HG03097 (cell line): ENCODE measurements at regions not wholly inside any gene's neighbourhood (a gene's known extent, or its start where the extent isn't known, plus 50 kb on each side); places are given as distances from the start of the nearest gene placed in this dataset.

Experiments used
- ATAC-seq: cut with Tn5 transposase; IDR thresholded peaks from one replicate; pipeline ENCODE4 v1.9.1; 2021; ENCODE audit not compliant: unreplicated experiment, low FRiP score

DNA sequence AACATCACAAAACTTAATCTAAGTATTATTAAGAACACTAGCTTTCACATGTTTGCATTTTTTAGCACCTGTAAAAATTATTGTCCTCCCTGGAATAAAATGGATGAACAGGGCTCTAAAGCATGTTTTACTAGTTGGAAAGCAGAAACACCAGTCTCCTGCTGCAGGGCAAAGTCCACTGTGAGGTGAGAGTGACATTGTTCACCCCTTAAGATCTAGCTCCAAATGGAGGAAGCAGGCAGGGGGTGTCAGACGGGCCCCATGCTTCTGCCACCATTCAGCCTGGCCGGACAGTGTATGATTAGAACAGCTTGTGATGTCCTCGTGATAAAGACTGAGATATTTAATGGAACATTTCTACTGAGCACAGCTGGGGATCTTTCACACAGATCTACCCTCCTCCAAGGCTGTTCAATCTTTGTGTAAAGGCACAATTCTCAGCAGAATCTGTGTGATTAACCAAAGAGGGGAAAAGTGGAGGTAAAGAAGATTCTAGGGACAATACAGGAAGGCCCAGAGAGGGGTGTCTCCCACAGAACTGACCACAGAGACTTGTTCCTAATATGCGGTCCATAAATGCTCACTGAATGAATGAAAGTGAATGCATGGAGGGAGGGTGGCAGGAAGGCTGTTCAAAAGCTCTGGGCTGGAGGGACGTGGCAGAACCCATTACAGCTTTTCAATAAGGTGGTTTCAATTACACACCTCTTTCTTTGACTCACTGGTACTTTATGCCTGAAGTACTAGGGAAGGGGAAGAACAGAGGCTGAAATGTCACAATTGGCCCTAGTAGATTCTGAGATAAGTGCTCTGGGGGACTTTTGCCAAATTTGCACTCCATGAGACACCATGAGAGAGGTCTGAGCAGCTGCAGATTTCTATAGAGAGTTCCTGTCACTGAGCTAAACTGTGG, 239.1 kb upstream of the ARHGAP20 start:
- ATAC-seq = no peak

DNA sequence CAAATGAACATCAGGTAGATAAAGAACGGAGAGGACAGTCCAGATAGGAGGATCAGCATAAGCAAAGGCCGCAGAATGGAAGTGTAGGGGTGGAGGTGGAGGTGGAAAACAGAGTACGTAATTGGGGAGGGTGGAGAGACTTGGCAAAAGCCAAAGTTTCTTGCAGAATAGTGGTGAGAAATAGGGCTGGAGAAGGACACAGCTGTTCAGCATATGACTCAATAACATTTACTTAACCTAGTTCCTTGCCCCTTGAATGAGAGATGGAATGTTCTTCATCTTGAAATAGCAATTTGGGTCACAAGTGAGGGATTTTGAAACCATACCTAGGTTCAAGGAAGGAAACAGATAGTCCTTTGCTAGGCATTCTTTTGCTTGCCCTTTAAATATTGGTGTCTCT, 235.9 kb upstream of the ARHGAP20 start:
- ATAC-seq = no peak

DNA sequence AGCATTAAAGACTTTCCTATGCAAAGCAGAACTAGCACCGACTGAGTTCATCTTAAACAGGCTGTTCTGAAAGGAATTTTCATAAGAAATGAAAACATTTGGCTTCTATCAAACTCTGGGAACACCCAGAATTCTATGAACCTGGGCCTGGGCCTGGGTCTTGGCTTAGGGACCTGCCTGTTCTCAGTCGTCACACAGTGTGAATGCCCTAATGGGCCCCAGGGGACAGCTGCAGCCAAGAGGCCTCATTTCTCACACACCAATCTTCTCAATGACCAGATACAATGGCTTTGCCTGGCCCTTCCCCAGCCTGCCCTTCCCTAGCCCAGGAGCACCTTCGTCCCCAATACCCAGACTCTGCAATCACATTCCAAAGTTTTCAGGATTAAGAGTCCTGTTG, 234.9 kb upstream of the ARHGAP20 start:
- no peak for ATAC-seq

- no peak for ATAC-seq
Measured at GRCh38 chr11:110939471-110939870, 227.2 kb upstream of the ARHGAP20 start.

GRCh38 chr11:110935018-110935640, 222.9 kb upstream of the ARHGAP20 start:
- no peak for ATAC-seq

- ATAC-seq = no peak
Measured at GRCh38 chr11:110929129-110929528, 216.9 kb upstream of the ARHGAP20 start.

DNA sequence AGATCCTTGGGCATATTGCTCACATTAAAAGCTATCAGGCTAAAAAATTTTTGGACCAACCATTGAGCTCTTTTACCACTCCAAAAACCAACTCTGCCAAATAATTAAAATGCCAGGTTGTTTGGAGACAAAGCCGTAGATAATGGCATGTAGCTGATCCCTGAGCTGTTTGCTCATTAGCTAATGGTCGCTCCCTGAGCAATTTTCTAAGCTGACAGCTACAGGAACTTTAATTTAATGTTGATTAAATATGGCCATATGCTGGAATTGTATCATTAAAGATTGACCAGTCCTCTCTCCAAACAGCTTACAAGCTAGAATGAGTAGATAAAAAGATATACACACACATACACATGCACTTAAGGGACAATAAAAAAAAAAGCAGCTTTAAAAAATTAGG, 216.2 kb upstream of the ARHGAP20 start:
- ATAC-seq = no peak

GRCh38 chr11:110921742-110922521, 209.7 kb upstream of the ARHGAP20 start:
- ATAC-seq = no peak

DNA sequence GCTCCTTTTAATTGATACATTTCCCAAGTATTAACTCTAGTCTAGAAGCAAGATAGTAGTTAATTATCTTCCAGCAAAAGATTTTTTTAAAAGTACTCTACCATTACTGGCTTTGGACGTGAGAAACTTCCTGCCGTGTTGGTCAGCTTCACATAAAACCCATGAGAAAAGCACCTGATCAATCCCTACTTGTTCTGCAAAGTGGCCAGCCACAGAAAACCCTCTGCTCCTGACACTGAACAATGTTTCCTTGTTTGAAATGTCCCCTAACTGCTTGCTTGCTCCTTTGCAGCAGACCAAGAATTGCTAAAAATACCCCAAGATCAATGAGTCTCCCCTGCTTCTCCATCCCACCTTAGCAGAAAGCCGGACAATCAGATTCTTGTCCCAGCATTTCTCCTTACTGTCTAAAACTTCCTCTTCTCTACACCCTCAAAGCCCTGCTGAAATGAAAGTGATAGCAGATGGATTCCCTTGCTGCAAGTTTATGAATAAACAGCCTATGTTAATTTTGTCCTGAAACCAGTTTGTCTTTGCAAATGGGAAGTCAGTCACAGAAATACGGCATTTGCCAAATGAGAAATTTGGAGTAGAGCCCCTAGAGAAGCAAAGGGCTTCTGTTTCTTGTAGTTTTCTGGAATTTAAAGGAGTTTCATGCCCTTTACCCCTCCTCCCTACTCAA, 207.1 kb upstream of the ARHGAP20 start:
- no peak for ATAC-seq

DNA sequence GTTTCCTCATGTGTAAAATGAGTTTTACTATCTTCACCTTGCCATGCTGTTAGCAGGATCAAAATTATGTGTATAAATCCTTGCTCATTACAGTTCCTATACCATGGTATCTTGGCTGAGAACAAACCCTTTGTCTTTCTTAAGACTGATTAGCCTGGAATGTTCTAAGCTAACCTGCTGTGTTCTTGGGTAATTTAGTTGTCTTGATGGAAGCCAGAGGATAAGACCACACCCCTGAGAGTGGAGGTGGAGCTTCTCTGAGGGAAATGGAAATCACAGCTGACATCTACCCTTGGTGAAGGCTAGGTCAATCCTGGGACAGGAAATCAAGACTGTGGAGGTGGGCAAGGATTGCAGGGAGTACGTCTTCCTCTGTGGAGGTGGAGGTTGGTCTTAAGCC, 206.1 kb upstream of the ARHGAP20 start:
- ATAC-seq = no peak

- ATAC-seq = no peak
Measured at GRCh38 chr11:110912437-110912836, 200.2 kb upstream of the ARHGAP20 start.

- no peak for ATAC-seq
Measured at GRCh38 chr11:110910384-110910783, 198.1 kb upstream of the ARHGAP20 start.

GRCh38 chr11:110909336-110909735, 197.1 kb upstream of the ARHGAP20 start:
- no peak for ATAC-seq

DNA sequence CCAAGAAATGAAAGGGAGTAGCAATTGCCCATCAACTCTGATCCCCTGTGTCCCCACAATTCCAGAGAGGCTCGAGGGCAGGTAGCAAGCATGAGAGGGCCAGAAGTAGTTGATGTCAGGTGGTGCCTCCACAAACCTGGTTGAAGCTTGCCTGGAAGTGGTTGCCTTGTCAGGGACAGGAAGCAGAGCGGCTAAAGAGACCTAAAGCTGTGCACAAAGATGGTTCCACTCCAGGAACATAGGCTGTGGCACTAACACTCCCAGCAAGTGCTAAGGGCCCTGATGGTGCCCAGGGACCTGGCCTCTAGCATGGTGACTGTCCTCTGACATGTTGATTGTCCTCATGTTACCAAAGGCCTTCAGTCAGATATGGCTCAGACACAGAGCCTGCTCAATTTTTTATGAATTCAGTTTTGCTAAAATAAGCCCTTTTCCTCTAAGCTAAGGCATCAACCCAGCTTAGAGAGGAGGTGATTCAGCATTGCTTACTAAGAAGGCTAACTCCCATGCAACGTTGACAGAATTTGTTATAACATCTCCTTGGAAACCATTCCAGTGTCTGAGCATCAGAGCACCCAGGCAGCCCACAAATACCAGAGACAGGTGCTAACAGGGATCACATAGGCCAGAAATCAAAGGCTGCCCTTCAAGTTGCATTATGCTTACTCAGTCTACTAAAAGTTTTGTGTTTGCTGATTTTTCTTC, 196.3 kb upstream of the ARHGAP20 start:
- no peak for ATAC-seq

DNA sequence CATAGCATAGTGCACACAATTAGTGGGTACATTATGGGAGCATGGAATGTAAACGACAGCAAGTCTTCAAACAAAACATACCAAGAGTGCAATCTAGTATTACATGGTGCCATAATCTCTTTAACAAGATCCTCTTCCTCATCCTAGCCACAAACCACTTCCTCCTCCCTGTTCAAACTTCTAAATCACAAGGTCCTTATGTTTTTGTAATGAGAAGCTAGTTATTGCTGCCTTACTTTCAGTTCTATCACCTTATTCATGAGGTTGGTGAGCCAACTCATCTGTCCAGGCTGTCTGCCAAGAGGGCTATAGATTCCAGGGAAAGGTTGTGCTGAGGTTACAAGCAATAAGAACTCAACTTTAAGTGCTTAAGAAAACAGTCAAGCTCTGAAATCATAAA, 195.4 kb upstream of the ARHGAP20 start:
- ATAC-seq = peak; percentile 66

DNA sequence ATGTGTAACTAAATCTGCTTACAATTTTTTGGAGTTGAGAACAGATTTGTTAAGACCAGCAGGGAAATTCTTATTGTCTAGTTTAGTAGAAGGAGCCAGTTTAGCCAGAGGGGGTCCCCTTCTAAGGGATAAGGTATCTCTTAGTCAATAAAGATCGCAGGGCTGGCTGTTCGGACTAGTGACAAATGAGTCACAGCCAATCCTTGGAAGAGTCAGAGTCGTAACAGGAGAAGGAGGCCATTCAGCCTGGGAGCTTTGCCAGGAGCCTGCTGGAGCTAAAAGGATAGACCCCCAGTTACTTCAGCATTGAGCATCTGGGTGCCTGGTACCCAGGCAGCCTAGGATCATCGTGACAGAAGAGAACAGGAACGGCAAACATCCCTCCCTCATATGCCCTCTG, 191.6 kb upstream of the ARHGAP20 start:
- no peak for ATAC-seq

GRCh38 chr11:110903378-110903777, 191.1 kb upstream of the ARHGAP20 start:
- no peak for ATAC-seq

- ATAC-seq = no peak
Measured at GRCh38 chr11:110901441-110901840, 189.2 kb upstream of the ARHGAP20 start.

GRCh38 chr11:110900426-110900825, 188.2 kb upstream of the ARHGAP20 start:
- ATAC-seq = no peak

- ATAC-seq = no peak
Measured at GRCh38 chr11:110897035-110897434, 184.8 kb upstream of the ARHGAP20 start.
